HPDE6-E6E7 (cell line): ENCODE measurements at regions not wholly inside any gene's neighbourhood (a gene's known extent, or its start where the extent isn't known, plus 50 kb on each side); places are given as distances from the start of the nearest gene placed in this dataset.
"Not testable (repeated sequence)": the region's sequence is repeated elsewhere in the genome, so short reads cannot be mapped to it uniquely, and the experiment has no call there.

Experiments used
- DNase-seq: peaks from one replicate; pipeline ENCODE4 v3.0.0; 2011; ENCODE audit warnings: missing footprints; ENCODE audit errors: extremely low spot score

- DNase-seq, result no peak
These were observed 1285.8 kb upstream of the CDH9 start for GRCh38 chr5:28324174-28324573.

DNA sequence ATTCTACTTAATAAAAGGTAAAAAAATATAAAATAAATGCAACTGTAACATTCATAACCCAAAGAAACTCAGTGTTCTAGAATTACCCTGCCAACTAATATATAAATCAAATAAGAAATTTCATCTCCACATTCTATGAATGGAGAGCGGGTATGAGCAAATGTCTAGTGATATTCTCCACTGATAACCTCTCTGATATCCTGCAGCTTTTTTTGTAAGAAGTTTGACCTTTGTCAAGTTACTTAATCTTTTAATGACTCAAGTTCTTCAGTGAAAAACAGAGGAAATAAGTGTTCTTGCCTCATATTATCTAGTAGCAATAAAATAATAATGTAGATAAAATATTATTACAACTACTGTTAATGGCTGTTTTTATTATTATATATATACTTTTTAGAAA, 1275.6 kb upstream of the CDH9 start:
- no peak for DNase-seq

- no peak for DNase-seq
These were observed 1275.0 kb upstream of the CDH9 start for GRCh38 chr5:28313321-28313951.

DNA sequence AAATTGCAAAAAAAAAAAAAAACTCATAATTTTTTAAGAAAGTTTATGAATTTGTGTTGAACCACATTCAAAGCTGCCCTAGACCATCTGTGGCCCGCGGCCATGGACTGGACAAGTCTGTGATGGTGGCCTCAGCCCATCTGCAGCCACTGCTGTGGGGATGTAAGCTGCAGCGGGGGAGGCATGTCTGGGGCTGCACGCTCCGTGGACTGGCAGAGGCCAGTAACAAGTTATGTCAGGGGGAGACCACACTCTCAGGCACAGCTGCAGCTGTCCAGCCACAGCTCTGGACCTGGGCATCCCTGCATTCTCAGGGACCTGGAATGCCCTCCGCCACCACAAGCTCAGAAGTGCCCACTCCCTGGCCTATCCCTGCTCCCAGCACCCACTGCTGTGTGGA, 1272.3 kb upstream of the CDH9 start:
- no peak for DNase-seq

GRCh38 chr5:28305891-28306290, 1267.5 kb upstream of the CDH9 start:
- no peak for DNase-seq

DNA sequence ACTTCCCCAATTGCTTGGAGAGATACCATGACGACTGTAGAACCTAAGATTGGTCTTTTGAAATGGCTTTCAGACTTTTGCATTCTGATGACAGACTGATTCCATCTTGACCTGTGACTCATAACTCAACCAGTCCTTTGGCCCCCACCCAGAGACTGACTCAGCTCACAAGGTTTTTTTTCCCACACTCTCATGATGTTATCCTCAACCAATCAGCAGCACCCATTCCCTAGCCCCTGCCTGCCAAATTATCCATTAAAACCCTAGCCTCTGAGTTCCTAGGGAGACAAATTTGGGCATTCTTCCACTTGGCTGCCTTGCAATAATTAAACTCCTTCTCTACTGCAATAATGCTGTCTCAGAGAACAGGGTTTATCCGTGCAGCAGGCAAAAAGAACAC, 1263.3 kb upstream of the CDH9 start:
- no peak for DNase-seq

DNA sequence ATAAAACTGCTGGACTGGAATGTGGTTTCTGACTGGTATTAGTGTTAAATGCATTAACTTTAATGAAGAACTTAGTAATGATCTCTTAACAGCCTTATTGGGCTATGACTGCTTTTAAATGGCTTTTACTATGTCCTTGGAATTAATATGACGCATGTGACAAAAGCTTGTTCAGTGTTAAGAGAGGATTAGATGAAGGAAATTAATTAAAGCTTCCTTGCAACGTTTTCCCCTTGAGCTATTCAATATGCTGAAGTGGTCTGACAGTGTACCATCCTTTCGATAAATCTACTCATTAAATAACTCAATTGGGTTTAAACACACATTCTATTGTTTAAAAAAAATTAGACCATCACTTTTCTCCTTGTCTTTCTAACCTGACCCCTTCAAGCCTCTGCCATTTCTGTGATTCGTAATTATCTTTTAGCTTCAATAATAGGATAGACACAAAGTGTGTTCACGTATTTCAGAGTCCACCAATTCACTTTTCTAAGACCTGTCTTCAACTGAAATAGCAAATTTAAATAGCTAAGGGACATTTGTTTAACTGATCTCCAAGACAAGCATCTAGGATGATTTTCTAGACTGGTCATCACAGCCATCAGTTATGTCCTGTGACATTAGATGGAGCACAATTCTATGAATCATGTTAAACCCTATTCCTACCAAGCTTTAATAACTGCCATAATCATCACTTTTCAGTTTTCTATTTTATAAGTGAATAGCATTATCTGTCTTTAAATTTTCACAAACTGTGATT, 1258.0 kb upstream of the CDH9 start:
- no peak for DNase-seq

DNA sequence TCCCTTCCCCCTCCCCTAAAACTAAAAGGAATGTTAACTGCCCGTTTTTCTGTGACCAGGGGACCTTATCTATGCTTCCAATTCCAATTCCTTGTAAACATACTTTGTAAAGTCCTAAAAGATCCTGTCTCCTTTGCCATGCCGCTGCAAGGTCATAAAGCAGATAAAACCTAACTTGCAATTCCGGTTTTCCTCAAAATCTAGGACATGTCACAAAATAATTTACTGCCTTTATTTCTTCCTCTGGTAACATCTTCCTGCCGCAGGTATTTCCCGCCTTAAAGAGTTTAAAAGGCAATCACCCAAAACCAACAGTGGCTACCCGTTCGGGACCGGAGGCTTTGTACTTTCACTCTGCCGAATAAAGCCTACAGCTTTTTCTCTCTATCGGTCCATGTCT, 1248.6 kb upstream of the CDH9 start:
- not testable (repeated sequence) for DNase-seq

DNA sequence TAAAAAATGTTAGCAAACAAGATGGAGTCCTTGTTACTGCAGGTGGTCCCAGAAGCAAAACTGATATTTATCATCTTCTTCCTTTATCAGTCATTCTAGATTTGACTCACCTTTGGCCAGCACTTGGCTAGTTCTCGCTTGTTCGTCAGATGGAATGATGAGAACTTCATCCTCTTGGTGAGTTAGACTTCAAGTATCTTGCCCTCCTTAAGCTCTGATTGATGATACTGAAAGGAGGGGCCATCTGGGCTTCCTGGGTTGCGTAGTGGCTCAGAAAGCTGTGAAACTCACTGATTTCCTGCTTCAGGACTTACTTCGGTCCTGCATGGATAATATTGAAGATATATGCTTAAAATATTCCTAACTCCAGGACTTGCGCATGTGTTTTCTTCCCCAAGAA, 1248.2 kb upstream of the CDH9 start:
- DNase-seq, result no peak

DNA sequence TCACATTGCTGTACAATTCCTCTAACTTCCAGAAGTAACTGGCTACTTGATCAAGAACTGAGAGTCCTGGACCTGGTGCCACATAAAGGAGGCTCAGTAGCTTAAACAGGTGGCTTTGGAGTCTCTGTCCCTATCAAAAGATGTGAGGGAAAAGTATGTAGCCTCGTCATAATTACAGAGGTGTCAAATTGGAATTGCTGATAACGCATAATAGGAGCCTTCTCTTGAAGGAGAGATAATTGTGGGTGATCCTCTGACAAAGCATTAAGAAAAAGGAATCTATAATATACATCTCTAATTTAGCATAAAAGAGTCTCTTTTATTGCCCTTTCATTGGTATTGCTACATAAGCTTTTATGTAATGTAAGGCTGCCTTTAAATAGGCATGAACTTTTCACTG, 1246.4 kb upstream of the CDH9 start:
- no peak for DNase-seq

- no peak for DNase-seq
These were observed 1243.0 kb upstream of the CDH9 start for GRCh38 chr5:28281351-28281750.

DNA sequence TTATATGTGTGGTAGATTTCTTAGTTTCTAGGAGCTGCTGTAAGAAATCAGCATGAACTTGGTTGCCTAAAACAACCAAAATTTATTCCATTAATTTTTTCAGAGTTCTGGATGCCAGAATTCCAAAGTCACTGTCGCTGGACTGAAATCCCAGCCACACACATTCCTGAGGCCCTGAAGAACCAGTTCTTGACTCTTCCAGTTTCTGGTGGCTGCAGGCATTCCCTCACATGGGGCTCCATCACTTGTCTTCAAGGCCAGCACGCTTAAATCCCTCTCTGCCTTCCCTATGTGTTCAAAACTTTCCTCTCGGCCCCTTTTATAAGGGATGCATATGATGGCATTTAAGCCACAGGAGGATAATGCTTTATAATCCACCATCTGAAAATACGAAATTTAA, 1237.5 kb upstream of the CDH9 start:
- DNase-seq, result no peak

DNA sequence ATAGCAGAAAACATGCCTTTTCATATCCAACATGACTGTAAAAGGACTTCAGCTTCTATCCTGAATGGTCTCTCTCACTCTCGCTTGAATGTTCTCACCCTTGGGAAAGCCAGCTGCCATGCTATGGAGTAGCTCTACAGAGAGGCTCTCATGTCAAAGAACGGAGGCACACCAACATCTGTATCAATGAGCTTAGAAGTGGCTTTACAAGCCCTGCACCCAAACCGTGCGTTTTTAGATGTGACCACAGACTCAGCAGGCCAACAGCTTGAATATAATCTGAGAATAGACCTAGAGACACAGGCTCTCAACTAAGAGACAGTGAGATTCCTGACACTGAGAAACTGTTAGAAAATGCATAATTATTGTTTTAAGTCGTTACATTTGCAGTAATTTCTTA, 1231.6 kb upstream of the CDH9 start:
- no peak for DNase-seq

GRCh38 chr5:28265877-28266276, 1227.5 kb upstream of the CDH9 start:
- DNase-seq, result no peak

DNA sequence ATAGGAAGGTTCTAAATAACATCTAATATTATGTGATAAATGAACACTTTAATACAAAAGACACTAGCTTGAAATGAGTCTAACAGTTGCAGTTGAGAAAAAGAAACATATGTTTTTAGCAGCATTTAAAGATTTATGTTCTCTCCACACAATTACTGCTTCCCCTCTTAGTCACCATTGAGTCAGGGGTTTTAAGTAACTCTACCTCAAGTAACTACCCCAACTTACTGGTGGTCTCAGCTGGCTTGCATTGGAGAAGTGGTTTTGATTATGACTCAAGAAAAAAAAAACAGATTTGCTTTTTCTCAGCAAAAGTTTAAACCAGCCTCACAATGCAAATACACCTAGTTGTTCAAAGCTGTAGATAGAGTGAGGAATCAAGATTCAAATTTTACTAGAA, 1216.5 kb upstream of the CDH9 start:
- DNase-seq, result no peak

GRCh38 chr5:28253431-28253830, 1215.0 kb upstream of the CDH9 start:
- no peak for DNase-seq

- no peak for DNase-seq
These were observed 1211.5 kb upstream of the CDH9 start for GRCh38 chr5:28249771-28250415.

DNA sequence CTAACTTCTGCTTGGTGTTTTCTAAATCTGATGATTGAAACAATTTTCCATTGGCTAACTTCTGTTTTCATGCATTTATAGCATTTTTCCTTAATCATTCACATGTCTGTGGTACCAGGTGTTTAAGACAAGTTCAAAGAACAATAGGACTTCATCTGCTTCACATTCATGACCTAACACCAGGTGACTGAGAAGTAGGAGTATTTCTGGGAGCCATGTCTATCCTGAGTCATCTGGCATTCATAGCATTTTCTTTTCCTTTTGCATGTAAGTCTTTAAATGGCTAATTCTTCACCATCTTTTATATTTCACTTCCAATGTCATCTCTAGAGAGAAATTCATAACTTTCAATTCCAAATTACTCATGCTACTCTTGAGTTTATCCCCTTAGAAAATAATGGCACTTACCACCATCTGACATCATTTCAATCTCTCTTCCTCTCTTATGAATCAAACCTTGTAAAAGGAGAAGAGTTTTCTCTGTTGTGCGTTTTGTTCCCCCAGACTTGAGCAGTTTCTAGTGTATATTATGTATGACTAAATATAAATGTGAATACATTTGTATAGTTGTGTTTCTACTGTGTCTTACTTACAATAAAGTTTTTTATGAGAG, 1196.1 kb upstream of the CDH9 start:
- no peak for DNase-seq

DNA sequence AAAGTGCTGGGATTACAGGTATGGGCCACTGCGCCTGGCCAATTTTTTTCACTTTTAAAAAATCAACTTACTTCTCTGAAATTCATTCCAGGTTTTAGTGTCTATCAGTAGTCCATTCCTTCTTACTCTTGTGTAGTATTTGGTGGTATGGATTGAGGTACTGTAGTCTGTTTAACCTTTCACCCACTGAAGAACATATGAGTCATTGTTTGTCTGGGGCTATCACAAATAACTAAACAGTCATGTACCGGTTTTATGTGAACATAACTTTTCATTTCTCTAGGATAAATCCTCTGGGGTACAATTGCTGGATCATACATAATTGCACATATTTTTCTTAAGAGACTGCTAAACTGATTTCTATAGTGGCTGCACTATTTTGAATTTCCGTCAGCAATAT, 1188.0 kb upstream of the CDH9 start:
- no peak for DNase-seq

- no peak for DNase-seq
These were observed 1181.2 kb upstream of the CDH9 start for GRCh38 chr5:28219539-28219938.

DNA sequence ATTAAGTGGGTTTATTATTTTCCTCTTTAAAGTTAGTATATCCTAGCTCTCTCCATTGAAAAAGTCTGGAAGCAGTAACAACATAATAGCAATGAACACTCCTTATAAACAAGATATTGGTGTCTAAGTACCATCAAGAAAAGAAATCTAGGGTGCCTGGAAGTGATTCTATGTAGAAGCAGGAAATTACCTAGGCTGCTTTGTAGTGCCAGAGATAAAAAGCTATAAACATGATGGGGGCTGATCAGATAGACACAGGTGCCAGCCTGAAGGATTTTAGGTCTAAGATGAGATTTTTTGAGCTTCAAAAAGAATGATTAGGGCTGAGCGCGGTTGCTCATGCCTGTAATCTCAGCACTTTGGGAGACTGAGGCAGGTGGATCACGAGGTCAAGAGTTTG, 1179.3 kb upstream of the CDH9 start:
- DNase-seq, result no peak

DNA sequence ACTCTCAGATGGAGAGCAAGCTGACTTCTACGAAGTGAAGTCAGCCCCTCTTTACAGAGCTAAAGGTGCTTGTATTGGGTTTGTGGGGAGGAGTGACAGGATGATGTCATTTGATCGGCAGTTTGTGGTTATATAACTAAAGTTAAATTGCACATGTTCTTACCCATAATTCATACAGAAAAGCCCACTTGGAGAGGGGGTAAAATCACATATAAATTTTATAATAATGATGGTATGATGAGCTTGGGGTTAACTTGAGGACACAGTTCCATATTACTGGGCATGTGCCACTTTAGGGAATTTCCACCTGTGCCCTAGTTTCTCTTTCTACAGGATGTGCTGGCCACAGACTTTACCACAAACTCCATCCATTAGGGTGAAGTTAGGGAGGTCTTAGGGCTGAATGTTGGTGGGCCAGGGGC, 1178.6 kb upstream of the CDH9 start:
- no peak for DNase-seq

DNA sequence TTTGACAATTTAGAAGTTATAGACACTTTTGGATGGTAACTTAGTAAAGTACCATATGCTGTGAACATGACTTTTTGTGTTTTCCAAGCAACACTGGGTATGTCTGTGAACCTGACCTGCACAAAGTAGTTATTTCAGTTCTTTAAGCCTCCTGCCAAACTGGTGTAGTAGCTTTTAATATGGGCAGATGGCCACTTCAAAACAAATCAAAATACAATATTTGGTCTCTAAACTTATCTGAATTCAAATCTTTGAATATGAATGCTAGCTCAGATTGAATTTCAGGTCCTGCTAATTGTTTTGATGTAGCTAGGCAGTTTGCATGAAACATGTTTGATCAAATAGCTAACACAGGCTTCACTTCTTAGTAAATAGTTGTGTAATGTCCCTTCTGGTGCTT, 1176.7 kb upstream of the CDH9 start:
- DNase-seq, result no peak
